NCI-H1417 (cell line): ENCODE measurements at regions not wholly inside any gene's neighbourhood (a gene's known extent, or its start where the extent isn't known, plus 50 kb on each side); places are given as distances from the start of the nearest gene placed in this dataset.
A peak's percentile ranks its signal among the peaks of the same experiment; 100 is the strongest.

Source experiments
- DNase-seq, 3 experiments: peaks; one replicate each; lab custom pipeline; 2025; lab: John Stamatoyannopoulos, UW

DNA sequence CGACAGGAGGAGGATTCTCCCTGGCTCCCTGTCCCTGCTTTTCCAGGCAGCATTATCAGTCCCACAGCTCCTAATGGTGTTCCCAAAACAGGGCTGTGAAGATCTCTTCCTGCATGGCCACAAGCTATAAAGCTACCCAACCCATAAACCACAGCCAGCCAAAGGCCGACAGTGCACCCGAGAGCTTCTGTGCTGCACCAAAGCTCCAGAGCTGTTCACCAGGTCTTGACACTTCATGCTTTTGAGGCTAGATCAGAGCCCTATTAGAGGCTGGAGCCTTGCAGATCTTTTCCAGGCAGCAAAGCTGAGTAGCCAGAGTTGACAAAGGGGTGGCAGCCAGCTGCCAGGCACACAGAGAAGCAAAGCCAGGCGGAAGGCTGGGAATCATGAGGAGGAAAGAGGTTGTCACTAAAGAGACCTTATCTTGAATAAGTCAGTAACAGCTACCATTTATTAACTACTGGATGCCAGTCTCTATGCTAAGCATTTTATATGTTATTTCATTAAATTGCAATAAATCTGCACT is 180.4 kb downstream of the KATNAL1 start:
- DNase-seq, result no peak

DNA sequence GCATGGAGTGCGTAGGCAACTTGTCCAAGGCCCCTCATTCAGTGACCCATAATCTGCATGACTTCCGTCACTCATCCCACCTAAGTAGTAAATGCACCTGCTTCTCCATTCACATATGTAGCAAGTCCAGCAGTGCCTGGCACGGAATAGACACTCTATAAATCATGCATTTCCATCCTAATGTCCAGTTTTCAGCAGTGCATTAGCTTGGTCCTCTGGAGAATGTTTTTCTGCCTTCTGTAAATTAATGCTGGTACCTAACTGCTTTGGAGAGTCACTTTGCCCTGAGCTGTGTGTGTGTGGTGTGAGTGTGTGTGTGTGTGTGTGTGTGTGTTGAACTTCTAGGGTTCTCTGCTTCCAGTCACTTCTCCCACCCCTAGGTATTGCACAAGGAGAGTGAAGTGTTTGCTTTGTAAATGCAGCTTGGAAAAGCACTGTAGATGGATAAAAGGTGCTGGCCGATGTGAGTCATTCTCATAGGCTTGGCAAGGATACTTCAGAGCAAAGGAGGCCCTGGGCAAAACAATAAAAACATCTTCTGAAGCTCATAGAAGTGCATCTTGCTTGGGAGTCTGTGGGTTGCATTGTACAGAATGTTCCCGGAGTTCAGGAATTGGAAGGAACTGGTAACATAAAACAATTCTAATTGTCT is 181.8 kb downstream of the KATNAL1 start:
- peak; percentile 15 to 89 (median 67) for DNase-seq

DNA sequence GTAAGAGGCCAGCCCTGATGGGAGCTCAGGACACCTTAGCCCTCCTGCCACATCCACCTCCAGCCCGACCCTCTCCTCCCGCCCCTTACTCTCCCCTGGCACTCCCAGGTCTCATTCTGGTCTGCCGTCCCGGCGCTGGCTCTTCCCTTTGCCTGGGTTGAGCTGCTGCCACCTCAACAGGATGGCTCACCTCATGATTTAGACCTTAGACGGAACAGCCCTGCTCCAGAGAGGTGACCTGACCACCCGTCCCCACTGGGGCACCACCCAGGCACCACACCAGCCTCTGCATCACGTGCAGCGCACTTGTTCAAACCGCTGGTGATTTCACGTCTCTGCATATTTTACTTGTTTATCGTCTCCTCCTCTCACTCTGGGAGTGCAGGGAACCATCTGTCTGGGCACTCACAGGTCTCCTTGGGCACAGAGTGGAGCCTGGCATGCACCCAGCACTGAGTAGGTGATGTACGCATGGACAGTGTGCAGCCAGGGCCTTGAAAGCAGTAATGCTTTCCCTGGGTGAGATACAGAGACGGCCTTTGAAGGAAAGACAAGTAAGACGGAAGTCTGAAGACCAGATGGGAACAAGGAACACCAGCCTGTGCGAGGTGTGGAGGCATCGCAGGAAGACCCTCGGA is 183.1 kb downstream of the KATNAL1 start:
- no peak for DNase-seq

DNA sequence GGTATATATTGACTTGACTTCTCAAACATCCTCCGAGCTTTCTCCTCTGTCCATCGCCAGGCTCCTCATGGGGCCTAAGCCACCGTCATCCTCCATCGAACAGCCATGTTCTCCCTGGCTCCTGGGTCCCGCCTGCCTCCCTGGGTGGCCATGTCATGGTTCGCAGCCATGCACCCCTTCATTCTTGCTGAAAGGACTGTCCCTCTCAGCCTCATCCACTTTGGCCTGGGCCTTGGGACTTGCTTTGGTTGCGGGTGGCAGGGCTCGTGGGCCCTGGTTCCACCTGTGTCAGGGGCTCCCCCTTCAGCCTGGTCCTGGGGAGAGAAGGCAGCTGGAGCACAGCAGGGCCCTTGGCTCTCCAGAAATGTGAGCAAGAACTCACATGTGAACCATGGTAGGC is 183.8 kb downstream of the KATNAL1 start:
- DNase-seq, result no peak

DNA sequence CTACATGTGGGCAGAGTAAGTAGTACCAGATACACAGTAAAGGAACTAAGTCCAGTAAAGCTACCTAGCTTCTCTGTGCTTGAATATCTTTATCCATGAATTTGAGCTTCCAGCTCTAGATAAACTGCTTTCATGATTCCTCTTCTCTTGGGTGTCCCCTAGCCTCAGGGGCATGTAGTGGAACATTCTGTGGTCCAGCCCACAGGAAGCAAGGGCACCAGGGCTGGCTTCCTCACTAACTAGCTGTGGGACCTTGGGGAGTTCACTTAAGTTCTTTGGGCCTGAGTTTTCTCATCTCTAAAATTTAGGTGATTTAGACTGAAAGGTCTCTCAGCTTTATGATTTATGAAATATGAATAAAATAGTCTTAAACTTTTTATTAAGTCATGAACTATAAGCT is 185.7 kb downstream of the KATNAL1 start:
- DNase-seq, result no peak

DNA sequence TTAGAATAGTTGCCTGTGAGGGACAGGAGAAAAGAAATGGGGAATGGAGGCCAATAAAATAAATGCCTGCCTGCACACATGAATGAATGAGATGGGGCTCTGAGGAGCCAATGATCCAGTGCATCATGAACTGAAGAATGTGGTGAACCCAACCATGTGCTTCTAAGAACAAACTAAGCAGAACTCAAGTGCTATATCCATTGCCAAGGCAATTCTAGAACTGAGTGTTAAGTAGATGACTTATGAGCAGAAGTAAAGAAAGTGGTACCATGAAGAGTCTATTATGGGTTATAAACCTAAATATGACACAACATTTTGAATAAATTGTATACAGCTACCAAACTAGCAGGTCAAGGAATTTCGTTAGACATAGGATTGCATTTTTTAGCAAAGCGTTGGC is 186.1 kb downstream of the KATNAL1 start:
- DNase-seq, result no peak

DNA sequence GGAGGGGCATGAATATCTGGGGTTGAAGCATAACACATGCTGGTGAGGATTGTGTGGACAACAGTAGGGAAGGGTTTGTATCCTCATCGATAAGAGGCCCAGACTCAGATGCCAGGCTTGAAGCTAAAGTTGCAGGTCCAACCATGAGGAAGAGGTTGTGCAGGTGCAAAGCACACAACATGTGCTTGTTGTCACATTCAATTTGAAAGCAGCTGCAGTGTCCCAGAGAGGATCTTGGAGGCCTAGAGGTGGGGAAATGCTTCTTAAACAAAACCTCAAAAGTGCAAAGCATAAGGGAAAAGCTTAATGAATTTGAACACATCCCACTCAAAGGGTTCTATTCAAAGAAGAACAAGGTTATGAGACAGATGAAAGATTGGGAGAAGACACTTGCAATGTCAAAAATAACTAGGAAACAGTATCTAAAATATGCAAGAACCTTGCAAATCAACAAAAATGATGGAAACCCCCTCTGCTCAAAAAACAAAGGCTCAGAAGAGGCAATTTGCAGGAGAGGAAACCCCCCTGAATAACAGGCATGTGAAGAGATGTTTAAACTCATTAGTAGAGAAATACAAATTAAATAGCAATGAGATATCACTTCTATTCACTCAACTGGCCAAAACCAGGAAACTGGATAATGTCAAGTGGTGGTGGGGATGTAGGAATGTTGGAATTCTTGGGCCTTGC is 187.1 kb downstream of the KATNAL1 start:
- no peak for DNase-seq

DNA sequence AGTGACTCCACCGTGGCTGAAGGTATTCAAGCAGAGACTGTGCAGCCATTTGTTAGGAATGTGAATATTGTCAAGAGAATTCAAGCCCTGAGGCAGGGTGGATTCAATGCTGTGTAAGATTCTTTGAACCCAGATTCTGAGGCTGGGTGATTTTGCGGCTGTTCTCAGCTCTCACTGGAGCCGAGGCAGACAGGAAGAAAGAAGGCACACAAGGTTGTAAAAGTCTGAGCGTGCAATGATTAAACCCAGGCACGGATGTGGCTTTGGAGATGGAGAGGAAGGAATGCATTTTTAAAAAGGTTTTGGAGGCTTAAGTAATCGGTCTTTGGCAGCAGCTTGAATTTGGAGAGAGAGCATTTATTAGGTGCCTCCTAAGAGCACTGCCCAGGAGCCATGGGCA is 187.9 kb downstream of the KATNAL1 start:
- no peak for DNase-seq

DNA sequence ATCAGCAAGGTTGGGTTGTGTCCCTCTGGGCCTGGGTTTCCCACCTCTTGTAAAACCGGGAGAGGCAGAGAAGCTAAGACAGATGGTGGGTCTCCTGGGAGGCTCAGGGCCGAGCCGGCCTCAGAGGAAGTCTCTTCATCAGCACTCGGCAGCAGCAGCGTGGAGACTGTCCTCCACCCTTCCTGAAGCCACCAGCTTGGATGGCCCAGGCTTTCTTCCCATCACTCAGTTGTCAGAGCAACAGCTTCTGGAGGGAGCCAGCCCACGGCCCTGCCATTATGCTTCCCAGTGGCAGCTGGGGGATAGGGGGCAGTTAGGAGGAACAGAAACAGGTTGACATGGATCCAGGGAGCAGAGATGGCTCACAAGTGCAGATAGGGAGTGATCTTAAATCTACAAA is 191.0 kb downstream of the KATNAL1 start:
- DNase-seq, result peak in 1 of 3 experiments; percentile 2

DNA sequence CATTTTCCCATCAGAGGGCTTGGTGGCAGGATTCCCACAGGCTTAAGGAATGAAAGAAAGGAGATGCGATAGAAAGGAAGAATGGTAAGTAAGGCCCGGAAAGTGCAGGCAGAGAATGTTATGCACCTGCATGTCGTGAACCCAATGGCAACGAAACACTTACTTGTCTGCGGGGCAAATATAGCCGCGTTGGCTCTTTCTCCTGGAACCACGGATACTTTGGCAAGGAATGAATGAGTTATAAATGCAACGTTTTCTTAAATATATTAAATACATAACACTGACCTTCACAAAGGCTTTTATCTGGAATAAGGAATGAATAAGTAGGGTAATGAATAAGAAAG is 192.1 kb downstream of the KATNAL1 start:
- DNase-seq, result no peak

DNA sequence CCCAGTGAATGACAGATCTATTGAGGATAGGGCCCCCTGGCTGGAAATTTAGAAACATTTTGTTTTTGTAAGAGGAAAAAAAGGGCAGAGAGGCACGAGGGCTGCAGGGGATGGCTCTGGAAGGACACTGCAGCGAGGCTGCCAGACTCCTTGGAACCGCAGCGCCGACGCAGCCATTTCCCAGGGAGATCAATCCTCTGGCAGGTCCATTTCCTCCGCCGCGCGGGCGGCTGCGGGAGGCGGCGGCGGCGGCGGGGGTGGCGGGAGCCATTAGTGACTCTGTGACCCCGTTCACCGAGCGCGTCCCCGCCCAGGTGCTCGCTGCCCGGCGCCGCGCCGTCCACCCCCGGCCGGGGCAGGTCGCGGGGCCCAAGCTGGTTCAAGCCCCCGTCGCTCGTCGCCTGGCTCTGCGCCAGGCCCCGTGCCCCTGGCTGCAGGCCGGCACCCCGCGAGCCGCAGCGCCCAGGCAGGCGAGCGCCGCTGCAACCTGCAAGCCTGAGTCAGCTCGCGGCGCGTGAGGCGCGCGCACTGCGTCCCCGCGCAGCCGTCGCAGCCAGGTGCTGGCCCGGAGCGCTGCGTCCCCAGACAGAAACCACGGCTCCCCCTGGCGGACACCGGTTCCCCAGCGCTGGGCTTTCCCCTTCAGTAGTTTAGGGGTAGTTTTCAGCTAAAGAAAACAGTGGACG is 192.6 kb downstream of the KATNAL1 start:
- DNase-seq, result peak; percentile 82 to 88 (median 84)

DNA sequence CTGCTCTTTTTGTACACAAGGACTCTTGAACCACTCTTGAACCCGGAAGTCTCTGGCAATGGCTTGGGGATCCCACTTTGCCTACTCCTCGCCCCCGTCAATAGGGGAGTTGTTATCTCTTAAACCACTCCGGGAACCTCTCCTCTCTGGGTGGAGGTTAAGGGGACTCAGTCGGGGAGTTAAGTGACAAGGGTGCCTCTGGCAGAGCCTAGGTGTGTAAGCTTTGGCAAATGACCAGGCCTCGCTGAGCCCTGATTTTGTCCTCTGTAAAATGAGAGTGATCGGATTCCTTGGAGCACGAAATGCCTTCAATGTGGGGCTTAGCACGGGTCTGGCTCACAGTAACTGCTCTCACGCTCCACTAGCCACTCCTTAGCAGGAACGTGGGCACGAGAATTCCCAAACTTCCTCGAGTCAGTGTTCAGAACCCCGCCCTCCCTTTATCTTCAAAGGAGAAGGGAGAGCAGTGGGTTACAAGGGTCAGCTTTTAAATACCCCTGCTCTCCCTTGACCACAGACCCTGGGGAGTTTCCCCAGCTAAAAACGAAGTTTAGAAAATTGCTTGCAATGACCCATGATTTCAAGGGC is 193.3 kb downstream of the KATNAL1 start:
- peak in 1 of 3 experiments; percentile 22 for DNase-seq

DNA sequence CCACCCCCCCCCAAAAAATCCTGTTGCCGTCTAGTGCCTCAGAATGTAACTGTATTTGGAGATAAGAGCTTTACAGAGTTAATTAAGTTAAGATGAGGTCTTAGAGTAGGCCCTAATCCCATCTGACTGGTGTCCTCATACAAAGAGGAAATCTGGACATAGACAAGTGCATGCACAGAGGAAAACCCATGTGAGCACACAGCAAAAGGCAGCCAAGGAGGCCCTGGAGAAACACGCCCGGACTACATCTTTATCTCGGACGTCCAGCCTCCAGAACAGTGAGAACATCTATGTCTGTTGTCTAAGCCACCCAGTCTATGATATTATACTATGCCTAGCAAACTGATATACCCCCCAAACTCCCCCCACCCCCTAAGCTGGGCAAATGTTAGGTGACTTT is 193.8 kb downstream of the KATNAL1 start:
- DNase-seq, result no peak

DNA sequence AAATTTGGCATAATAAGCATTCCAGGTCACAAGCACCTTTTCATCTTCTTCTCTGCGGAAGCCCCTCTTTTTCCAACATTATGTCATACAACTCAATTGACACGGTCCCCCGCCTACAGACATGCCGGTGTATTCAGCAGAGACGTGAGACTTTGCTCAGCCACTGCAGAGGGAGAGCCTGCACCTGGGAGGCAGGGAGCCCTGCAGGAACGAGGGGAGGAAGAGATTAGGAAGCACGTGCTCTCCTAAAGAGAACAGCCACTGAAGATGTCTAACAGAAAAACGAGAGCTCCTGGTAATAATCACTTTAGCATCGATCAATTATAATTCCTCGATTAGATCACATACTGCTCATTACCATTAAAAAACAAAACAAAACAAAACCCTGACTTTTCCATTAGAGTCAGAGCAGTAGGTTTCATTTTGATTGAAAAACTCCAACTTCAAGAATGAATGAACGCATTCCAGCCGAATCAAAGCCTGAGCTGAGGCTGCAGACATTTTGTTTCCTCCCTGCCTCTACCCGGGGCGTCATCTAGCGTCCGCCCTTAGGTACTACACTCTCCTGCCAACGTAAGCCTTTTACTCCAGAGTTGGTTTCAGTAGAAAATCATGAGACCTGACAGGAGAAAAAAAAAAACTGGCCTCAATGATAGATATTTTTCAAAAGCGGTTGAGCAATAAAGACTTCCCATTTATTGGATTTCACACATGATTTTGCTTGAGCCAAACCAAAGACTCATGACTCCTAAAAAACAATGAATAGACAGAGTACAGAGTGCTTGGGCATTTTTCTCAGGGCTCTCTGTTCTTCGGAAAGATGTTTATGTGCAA is 194.5 kb downstream of the KATNAL1 start:
- peak; percentile 64 to 86 (median 71) for DNase-seq

DNA sequence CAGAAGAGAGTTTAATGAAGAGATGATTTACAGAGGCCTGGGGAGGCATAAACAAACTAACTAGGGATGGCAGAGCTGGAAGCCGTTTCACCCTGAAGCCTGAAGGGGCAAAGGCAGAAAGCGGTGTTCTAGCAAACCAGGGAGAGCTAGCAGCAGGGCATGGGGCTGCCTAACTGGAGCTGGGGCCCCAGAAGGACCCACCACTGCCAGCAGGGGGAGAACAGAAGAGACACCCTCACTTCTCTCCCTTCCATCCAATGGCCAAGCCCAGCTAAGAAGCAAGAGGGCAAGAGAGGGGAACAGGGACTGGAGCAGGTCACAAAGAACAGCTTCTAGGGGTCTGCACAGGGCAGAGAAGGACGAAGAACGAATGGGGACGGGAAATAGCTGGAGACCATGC is 195.5 kb downstream of the KATNAL1 start:
- DNase-seq, result peak in 1 of 3 experiments; percentile 5

DNA sequence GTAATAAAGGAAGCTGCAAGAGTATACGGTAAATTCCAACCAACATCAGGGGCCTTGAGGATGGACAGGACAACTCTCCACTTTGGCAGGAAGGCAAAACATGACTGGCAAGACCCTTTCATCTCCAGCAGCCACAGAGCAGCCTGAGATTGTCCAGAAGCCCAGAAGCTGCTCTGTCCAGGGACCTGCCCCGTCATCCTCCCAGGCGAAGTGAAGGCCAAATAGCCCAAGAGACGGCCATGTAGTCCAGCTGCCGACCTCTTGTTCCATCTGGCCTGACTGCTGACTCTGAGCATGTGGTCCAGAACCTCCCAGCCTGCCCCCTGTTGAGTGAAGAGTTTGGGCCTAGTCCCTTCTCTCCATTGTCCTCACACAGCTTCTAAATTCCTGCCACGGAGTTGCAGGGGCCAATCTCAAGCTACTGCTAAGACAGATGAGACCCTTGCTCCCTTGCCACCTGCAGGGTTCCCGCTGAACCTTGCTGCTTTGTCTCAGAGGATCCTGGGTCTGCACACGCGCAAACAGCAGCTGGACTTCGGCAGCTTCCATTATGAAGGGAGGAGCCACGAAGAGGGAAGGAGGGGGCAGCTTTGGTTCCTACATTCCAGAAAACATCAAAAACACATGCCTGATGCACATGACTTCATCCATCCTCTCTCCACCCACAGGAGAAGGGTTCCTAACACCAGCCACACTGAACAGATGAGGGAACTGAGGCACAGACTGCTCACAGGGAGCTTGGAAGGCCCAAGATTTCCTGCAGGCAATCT is 196.9 kb downstream of the KATNAL1 start:
- peak in 1 of 3 experiments; percentile 11 for DNase-seq

DNA sequence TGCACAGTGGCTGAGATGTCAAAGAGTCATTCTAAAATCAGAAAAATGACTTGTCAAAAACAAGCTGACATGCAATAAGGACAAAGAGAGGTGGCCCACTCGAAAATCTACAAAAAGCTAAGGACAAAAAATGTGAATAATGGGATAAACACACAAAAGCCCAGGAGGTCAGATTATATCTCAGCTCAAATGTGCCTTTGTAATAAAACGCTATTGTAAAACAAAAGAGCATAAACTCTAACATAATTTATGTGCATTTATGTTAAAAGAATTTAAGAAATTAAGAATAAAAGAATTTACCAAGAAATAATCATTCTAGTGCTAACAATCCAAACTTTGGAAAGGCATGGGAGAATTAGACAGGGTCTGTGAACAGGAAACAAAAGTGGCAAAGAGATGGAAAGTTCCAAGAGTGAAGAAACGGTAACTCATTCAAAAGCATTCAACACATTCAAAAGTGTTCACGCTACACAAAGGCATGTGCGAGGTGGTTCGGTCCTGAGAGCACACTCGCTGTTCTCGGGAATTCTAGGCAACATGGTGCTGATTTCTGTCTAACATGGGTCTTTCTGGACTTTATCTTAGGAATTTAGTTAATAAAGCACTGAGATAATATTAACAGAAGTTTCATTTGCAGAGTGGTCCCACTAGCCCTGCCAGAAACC is 197.7 kb downstream of the KATNAL1 start:
- no peak for DNase-seq

DNA sequence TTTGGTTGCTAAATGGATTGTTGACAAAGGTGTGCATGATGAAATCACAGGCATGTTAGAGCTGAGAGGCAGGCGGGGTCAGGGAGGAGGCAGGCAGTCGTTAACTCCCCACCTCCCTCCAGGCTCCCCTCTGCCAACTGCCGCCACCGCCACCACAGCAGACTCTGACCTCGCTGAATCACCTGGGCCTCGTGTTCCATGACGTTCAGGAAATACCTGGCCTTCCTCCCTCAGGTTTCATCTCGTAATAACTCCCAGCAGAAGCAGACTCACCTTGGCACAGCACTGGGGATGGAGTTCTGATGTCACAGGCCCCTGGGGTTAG is 198.5 kb downstream of the KATNAL1 start:
- peak; percentile 44 to 96 (median 78) for DNase-seq

DNA sequence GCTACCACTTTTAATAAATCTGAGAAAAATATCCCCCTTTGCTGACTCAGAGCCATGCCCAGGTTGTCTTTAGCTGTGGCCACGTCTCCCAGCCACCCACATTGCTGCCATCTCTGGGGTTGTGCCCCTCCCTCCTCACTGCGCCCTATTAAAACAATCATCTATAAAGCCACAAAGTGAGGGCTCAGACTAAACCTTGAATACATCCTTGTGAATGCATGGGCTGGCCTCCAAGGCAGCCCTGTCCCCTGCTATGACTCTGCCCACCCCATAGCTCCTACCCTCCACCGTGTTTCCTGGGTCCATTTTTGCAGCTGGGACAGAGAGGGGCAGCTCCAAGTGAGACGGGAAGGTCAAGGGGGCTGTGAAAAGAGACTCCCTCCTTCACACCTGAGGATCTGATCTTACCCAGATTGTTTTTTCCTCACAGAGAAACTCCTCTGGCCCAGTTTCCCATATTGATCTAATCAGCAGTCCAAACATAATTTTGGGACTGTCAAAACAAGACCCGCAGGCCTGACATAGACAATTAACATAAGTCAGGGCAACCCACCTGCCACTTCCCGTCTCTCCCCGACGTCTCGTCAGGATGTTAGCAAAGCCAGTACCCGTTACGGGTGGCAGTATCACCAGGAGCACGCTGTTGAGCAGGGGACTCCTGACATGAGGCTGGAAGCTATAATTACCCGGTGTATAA is 199.0 kb downstream of the KATNAL1 start:
- no peak for DNase-seq
